ENCODE measurements at regions not wholly inside any gene's neighbourhood (a gene's known extent, or its start where the extent isn't known, plus 50 kb on each side); places are given as distances from the start of the nearest gene placed in this dataset.

DNA sequence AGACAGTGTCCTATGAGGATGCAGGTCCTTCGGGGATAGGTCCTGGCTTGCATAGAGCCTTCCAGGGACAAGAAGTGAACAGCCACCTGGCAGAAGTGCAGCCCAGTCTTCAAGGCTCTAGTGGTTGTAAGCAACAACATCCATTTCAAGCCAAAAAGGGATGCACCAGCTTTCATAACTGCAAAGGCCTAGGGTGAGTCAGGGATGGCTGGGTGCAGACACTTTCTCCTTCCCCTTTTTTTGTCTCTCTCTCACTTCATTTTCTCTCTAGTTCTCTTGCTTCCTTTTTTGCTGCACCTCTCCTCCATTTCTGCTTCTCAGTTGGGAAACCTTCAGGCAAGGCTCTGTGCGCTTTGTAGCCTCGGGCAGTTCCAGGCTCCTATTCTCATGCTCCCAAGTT is 196.2 kb upstream of the ZNF536 start:
- H3K36me3 ChIP-seq (ENCODE audit: control insufficient read depth, insufficient read depth, low read length), result no peaks in the 10 kb centered on the region
- no peak overlapping the region for H3K18ac ChIP-seq (ENCODE audit: low read depth, low read length)
- H2BK120ac ChIP-seq (ENCODE audit: low read depth, low read length), result no peak overlapping the region
- no peak overlapping the region for H2AFZ ChIP-seq (replicated peaks; ENCODE audit: low read length, poor library complexity)
- TF ChIP-seq RFX5 (IDR thresholded peaks at IDR 0.05; ENCODE audit: low read depth, low read length), result no peak
- no peak overlapping the region for H3K4me3 ChIP-seq (ENCODE audit: insufficient read depth, low read depth, low read length)
- no peak overlapping the region for H3K23ac ChIP-seq (ENCODE audit: low read depth, low read length)
- H4K8ac ChIP-seq (ENCODE audit: low read depth in 2 of 2, low read length in 2 of 2), result no peak overlapping the region
- no peak overlapping the region for H3K56ac ChIP-seq (ENCODE audit: extremely low read depth, insufficient read depth, low read length)
- H3K4ac ChIP-seq (ENCODE audit: low read depth, low read length), result no peak overlapping the region
- H2BK15ac ChIP-seq (ENCODE audit: low read depth, low read length), result no peak overlapping the region
- no peaks in the 10 kb centered on the region for H3K79me1 ChIP-seq (ENCODE audit: low read depth in 1 of 2, low read length in 2 of 2)
- H4K91ac ChIP-seq (ENCODE audit: insufficient read depth, low read depth, low read length), result no peak overlapping the region
- no peaks in the 10 kb centered on the region for H3K27me3 ChIP-seq (ENCODE audit: control insufficient read depth, insufficient read depth, low read length)
- no peak overlapping the region for H2BK5ac ChIP-seq (ENCODE audit: low read depth, low read length, poor library complexity, severe bottlenecking)
- H3K4me1 ChIP-seq (ENCODE audit: control insufficient read depth, insufficient read depth, low read length), result no peaks in the 10 kb centered on the region
- no peak overlapping the region for H3K14ac ChIP-seq (replicated peaks; ENCODE audit: low read depth, low read length)
- ATAC-seq (ENCODE audit: low read depth) (no peak), DNase-seq (no peak)
- H3K4me2 ChIP-seq (ENCODE audit: low read depth, low read length), result no peak overlapping the region
- CTCF ChIA-PET, result no interaction called here
- H3K27ac ChIP-seq (ENCODE audit: insufficient read depth, low read length), result no peak overlapping the region
- no TSS peak for BruUV-seq (replicated peaks)
- in situ Hi-C loops (cut with MboI; ENCODE audit: low sequenced_read_pairs) (no loop called here), dilution Hi-C loops (cut with HindIII; ENCODE audit: low sequenced_read_pairs, unreplicated experiment) (no loop called here), intact Hi-C loops (cut with micrococcal nuclease) (no loop called here)
- no peak overlapping the region for H4K5ac ChIP-seq (ENCODE audit: low read depth, low read length)
- no peak overlapping the region for H2AK5ac ChIP-seq (ENCODE audit: low read depth, low read length)
- H2AK9ac ChIP-seq (replicated peaks; ENCODE audit: low read depth, low read length, poor library complexity), result no peak overlapping the region
- no peak overlapping the region for H2BK20ac ChIP-seq (ENCODE audit: low read depth, low read length)
- no peaks in the 10 kb centered on the region for H3K9me1 ChIP-seq (ENCODE audit: insufficient read depth, low read length)
- H3K9me3 ChIP-seq (ENCODE audit: control insufficient read depth, insufficient read depth, low read length), result peaks cover 26% of the 10 kb centered on the region
- H3K9ac ChIP-seq (ENCODE audit: low read depth, low read length), result no peak overlapping the region
- POLR2A ChIA-PET (ENCODE audit: unreplicated experiment), result no interaction called here
- WGBS, 2 experiments (ENCODE audit: extremely low coverage in 2 of 2, insufficient read length in 1 of 2), result no CpG with 5 or more reads among the region's 3 CpGs
- H4K20me1 ChIP-seq (ENCODE audit: insufficient read depth, low read length), result no peaks in the 10 kb centered on the region

Measured in IMR-90 (cell line).